ENCODE measurements at regions not wholly inside any gene's neighbourhood (a gene's known extent, or its start where the extent isn't known, plus 50 kb on each side); places are given as distances from the start of the nearest gene placed in this dataset.

- Histone ChIP-seq H3K27ac (no peak overlapping the region), H3K9me3 (peaks cover 0 to 5% (median 0%) of the 10 kb centered on the region in 11 donors), H3K36me3 (no peaks in the 10 kb centered on the region), H3K4me1 (peaks cover 0 to 7% (median 0%) of the 10 kb centered on the region in 9 donors), H3K27me3 (no peaks in the 10 kb centered on the region), H3K4me3 (no peak overlapping the region)
- intact Hi-C loops (cut with DNase I): no loop called here
- 97 to 98% methylated on average over 1 of the region's 1 CpG for WGBS, 2 donors
- TF ChIP-seq CTCF (IDR thresholded peaks at IDR 0.05): no peak
- ATAC-seq (no peak), DNase-seq (no peak)
These were observed 432.8 kb downstream of the HDGFL1 start for GRCh38 chr6:23002044-23002619.

GRCh38 chr6:23003671-23004467 lies 434.5 kb downstream of the HDGFL1 start:
- whole genome bisulfite sequencing, 2 donors: 51 to 65% methylated on average over 14 of the region's 14 CpGs
- Histone ChIP-seq H3K4me3 (peak overlapping the region in 4 of 10 donors; percentile 13 to 22 (median 14)), H3K27me3 (no peaks in the 10 kb centered on the region), H3K27ac (peak overlapping the region in 1 of 10 donors; percentile 16), H3K36me3 (no peaks in the 10 kb centered on the region), H3K4me1 (peaks cover 0 to 7% (median 0%) of the 10 kb centered on the region in 9 donors), H3K9me3 (peaks cover 0 to 5% (median 0%) of the 10 kb centered on the region in 11 donors)
- peak in 1 of 2 donors; percentile 7 for DNase-seq
- TF ChIP-seq CTCF (IDR thresholded peaks at IDR 0.05): no peak
- peak in 7 of 8 donors; percentile 33 to 87 (median 57) for ATAC-seq
- intact Hi-C loops (cut with DNase I): no loop called here

GRCh38 chr6:23006656-23007055 lies 437.3 kb downstream of the HDGFL1 start:
- WGBS, 2 donors: 0 to 52% methylated on average over 1 of the region's 1 CpG
- Histone ChIP-seq H3K4me1 (peaks cover 0 to 7% (median 0%) of the 10 kb centered on the region in 9 donors), H3K36me3 (no peaks in the 10 kb centered on the region), H3K27ac (no peak overlapping the region), H3K27me3 (no peaks in the 10 kb centered on the region), H3K9me3 (peaks cover 0 to 7% (median 0%) of the 10 kb centered on the region in 11 donors), H3K4me3 (no peak overlapping the region)
- no peak for TF ChIP-seq CTCF (IDR thresholded peaks at IDR 0.05)
- DNase-seq (no peak), ATAC-seq (no peak)
- intact Hi-C loops (cut with DNase I): no loop called here

- Histone ChIP-seq H3K4me1 (no peaks in the 10 kb centered on the region), H3K9me3 (peaks cover 0 to 7% (median 0%) of the 10 kb centered on the region in 11 donors), H3K27ac (no peak overlapping the region), H3K27me3 (no peaks in the 10 kb centered on the region), H3K4me3 (no peak overlapping the region), H3K36me3 (no peaks in the 10 kb centered on the region)
- ATAC-seq (no peak), DNase-seq (no peak)
- intact Hi-C loops (cut with DNase I): no loop called here
- no peak for TF ChIP-seq CTCF (IDR thresholded peaks at IDR 0.05)
These were observed 442.2 kb downstream of the HDGFL1 start for GRCh38 chr6:23011615-23012014.
